Esophagus muscularis mucosa (tissue), 4 donors: ENCODE measurements at regions not wholly inside any gene's neighbourhood (a gene's known extent, or its start where the extent isn't known, plus 50 kb on each side); places are given as distances from the start of the nearest gene placed in this dataset.

Experiments
- DNase-seq: peaks from one replicate; pipeline ENCODE4 v3.0.0-alpha.2; 2017; ENCODE audit errors: extremely low spot score
- H3K27ac ChIP-seq, 4 donors: fragments of 200-600 bp; sonication (generic); replicated peaks in 1 of 4; 1 replicate in 3 of 4; 2 replicates in 1 of 4; pipeline ENCODE4 v1.5.1; 2016 to 2019; ENCODE audit warnings: mild to moderate bottlenecking in 1 of 4
- H3K27me3 ChIP-seq, 4 donors: fragments of 200-600 bp; sonication (generic); one replicate each; pipeline versions ENCODE4 v1.5.1 to v1.6.0; 2016 to 2019
- H3K36me3 ChIP-seq, 4 donors: fragments of 200-600 bp; sonication (generic); one replicate each; pipeline ENCODE4 v1.5.1; 2016 to 2019
- H3K4me1 ChIP-seq, 4 donors: fragments of 200-600 bp; sonication (generic); one replicate each; pipeline ENCODE4 v1.5.1; 2016 to 2019
- H3K4me3 ChIP-seq, 4 donors: fragments of 200-600 bp; sonication (generic); 1 replicate in 2 of 4; 2 replicates in 2 of 4; pipeline ENCODE4 v1.5.1; 2016 to 2019; ENCODE audit warnings: mild to moderate bottlenecking in 4 of 4, moderate library complexity in 1 of 4
- H3K9me3 ChIP-seq, 4 donors: fragments of 200-600 bp; sonication (generic); 1 replicate in 3 of 4; 2 replicates in 1 of 4; pipeline ENCODE4 v1.5.1; 2016 to 2019
- EP300 ChIP-seq: sonication (generic); formaldehyde crosslinking; IDR thresholded peaks from one replicate; pipeline ENCODE4 v1.6.1; 2017; ENCODE audit warnings: antibody characterized with exemption
- POLR2A ChIP-seq: fragments of 450-650 bp; IDR thresholded peaks from one replicate; pipeline ENCODE4 v1.6.1; 2017; ENCODE audit warnings: antibody characterized with exemption, moderate library complexity, mild to moderate bottlenecking, low read depth
- POLR2AphosphoS5 ChIP-seq, 2 donors: sonication (generic); formaldehyde crosslinking; IDR thresholded peaks; one replicate each; pipeline ENCODE4 v1.6.1; 2017; ENCODE audit warnings: antibody characterized with exemption in 2 of 2
- WGBS: methylation state at CpG from one replicate; pipeline ENCODE4 v1.1.5; 2018; 5-methylcytosine and 5-hydroxymethylcytosine counted together
- intact Hi-C: fragments of 100-400 bp; cut with DNase I; formaldehyde crosslinking; loops from one replicate; pipeline ENCODE4 v1.15.1; 2023
- TF ChIP-seq, protein P1 (sequence below), 3 experiments: fragments of 200-600 bp in 2 of 3; fragments of 450-650 bp in 1 of 3; sonication (generic) in 2 of 3; IDR thresholded peaks; one replicate each; pipeline ENCODE4 v1.5.1; 2017 to 2019; ENCODE audit warnings: antibody characterized with exemption in 3 of 3, mild to moderate bottlenecking in 2 of 3, moderate library complexity in 1 of 3

DNA sequence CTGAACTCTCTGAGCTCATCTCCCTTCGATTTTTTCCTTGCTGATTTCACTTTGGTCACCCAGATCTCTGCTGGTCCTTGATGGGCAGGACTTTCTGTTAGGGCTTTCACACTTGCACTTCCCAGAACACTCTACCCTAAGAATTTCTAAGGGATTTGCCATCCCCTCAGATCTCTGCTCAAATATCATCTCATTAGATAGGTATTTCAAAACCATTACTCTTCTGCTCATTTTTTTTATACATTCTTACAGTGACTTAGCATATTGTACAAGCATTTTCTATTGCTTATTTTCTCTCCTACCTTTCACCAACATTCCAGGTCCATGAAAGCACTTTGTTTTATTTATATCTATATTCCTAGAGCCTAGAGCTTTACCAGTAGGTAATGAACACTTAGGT is 913.3 kb downstream of the PDHA2 start:
- 69% methylated on average over 1 of the region's 1 CpG for WGBS
- no peaks in the 10 kb centered on the region for H3K36me3 ChIP-seq
- TF ChIP-seq POLR2A (no peak), EP300 (no peak), POLR2AphosphoS5 (IDR thresholded peaks at IDR 0.05) (no peak)
- TF ChIP-seq, protein P1, sequence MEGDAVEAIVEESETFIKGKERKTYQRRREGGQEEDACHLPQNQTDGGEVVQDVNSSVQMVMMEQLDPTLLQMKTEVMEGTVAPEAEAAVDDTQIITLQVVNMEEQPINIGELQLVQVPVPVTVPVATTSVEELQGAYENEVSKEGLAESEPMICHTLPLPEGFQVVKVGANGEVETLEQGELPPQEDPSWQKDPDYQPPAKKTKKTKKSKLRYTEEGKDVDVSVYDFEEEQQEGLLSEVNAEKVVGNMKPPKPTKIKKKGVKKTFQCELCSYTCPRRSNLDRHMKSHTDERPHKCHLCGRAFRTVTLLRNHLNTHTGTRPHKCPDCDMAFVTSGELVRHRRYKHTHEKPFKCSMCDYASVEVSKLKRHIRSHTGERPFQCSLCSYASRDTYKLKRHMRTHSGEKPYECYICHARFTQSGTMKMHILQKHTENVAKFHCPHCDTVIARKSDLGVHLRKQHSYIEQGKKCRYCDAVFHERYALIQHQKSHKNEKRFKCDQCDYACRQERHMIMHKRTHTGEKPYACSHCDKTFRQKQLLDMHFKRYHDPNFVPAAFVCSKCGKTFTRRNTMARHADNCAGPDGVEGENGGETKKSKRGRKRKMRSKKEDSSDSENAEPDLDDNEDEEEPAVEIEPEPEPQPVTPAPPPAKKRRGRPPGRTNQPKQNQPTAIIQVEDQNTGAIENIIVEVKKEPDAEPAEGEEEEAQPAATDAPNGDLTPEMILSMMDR (IDR thresholded peaks at IDR 0.05): no peak
- no peak overlapping the region for H3K27ac ChIP-seq
- no peaks in the 10 kb centered on the region for H3K27me3 ChIP-seq
- intact Hi-C loops: no loop called here
- H3K4me1 ChIP-seq: no peaks in the 10 kb centered on the region
- H3K9me3 ChIP-seq: no peaks in the 10 kb centered on the region
- DNase-seq: no peak
- no peak overlapping the region for H3K4me3 ChIP-seq

DNA sequence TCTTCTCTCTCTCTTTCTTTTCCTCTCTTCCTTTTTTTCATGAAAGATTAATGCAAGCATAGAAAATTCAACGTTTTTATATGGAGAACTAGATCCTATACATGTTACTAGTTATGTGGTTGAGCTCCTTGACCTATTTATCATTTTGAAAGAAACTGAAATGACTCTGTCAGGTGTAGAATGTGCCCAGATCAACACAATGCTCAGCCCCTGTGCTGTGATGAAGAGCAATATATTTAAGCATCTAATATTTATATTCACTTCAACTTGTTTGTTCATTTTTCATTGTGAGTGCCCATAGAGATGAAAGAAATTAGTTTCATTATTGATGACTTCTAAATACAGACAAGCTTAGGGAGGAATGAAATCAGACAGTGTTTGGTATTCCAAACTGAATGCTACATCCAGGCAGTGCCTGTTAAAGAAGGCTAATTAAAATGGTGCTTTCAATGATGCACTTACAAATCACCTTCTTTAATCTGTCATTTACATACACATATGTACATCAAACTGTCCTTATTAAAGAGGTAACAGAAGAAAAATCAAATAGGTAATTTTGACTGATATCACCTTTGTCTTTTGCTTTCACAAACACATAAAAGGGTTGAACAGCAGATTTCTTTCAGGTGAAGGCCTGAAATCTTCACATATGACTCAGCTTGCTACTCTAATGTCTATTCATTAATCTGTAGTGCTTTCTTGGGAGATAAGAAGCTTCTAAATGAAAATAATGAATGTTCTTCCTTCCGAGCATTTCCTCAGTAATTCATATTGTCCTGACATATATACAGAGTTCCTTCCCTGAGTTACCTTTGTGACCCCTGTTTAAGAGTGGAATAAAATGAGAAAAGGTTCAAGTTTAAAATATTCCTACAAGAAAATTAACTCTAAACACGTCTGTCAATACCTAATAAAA is 915.9 kb downstream of the PDHA2 start:
- H3K4me3 ChIP-seq: no peak overlapping the region
- no peaks in the 10 kb centered on the region for H3K36me3 ChIP-seq
- 44% methylated on average over 3 of the region's 3 CpGs for WGBS
- H3K27me3 ChIP-seq: no peaks in the 10 kb centered on the region
- no peaks in the 10 kb centered on the region for H3K4me1 ChIP-seq
- no peak for DNase-seq
- intact Hi-C loops: no loop called here
- no peaks in the 10 kb centered on the region for H3K9me3 ChIP-seq
- no peak for TF ChIP-seq POLR2A
- TF ChIP-seq EP300: no peak
- TF ChIP-seq, protein P1 (IDR thresholded peaks at IDR 0.05): no peak
- TF ChIP-seq POLR2AphosphoS5 (IDR thresholded peaks at IDR 0.05): no peak
- no peak overlapping the region for H3K27ac ChIP-seq

DNA sequence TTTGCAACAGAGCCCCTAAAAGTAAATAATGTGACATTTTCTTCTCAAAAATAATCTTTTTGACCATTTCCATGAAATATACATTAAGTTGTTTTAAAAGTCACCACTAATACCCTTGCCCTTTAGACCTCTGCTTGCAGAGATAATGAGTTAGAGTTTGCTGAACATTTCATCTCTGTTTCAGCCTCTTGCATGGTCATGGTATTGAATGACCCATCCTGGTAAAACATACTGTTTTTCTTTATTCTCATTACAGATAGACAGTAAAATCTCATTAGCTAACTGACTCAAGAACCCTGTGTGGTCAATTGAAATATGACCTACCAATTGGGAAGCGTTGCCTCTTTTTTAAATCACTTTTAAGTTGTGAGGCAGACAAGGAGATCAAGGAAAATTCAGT is 916.7 kb downstream of the PDHA2 start:
- Histone ChIP-seq H3K27me3 (no peaks in the 10 kb centered on the region), H3K4me3 (no peak overlapping the region), H3K27ac (no peak overlapping the region), H3K4me1 (no peaks in the 10 kb centered on the region), H3K9me3 (no peaks in the 10 kb centered on the region), H3K36me3 (no peaks in the 10 kb centered on the region)
- no peak for DNase-seq
- TF ChIP-seq EP300 (no peak), POLR2A (no peak), POLR2AphosphoS5 (IDR thresholded peaks at IDR 0.05) (no peak)
- TF ChIP-seq, protein P1 (IDR thresholded peaks at IDR 0.05): no peak
- 79% methylated on average over 1 of the region's 1 CpG for WGBS
- intact Hi-C loops: no loop called here

DNA sequence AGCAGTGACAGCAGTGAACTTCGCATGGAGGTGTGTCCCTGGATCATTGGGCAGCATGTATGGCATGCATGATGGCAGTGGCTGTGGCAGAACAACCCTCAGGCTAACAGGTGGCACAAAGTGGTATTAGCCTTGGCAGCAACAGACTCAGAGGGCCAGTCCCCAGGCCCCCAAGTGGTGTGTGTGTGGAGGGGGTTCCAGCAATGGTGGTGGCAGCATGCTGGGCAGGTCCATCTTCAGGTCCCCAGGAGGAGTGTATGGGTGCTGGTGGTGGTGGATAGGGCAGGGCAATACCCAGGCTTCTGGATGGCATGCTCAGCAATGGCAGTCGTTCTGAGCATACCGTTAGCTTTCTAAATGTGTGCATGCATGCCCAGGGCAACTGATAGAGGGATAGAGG is 923.7 kb downstream of the PDHA2 start:
- TF ChIP-seq EP300 (no peak), POLR2A (no peak)
- TF ChIP-seq, protein P1 (IDR thresholded peaks at IDR 0.05): no peak
- Histone ChIP-seq H3K4me1 (no peaks in the 10 kb centered on the region), H3K9me3 (no peaks in the 10 kb centered on the region), H3K27ac (no peak overlapping the region), H3K36me3 (no peaks in the 10 kb centered on the region), H3K4me3 (no peak overlapping the region), H3K27me3 (no peaks in the 10 kb centered on the region)
- intact Hi-C loops: no loop called here
- 93% methylated on average over 2 of the region's 3 CpGs for WGBS
- DNase-seq: no peak
